AG09319 (cell line): ENCODE measurements at regions not wholly inside any gene's neighbourhood (a gene's known extent, or its start where the extent isn't known, plus 50 kb on each side); places are given as distances from the start of the nearest gene placed in this dataset.

ENCODE experiments used
- DNase-seq: peaks from one replicate; pipeline ENCODE4 v3.0.0-alpha.2; 2010; ENCODE audit warnings: low read depth; ENCODE audit errors: extremely low read depth
- CTCF ChIP-seq: IDR thresholded peaks from 2 replicates; pipeline ENCODE4 v1.5.1; 2011; ENCODE audit warnings: low read depth, mild to moderate bottlenecking, inconsistent platforms, low read length, moderate library complexity

DNA sequence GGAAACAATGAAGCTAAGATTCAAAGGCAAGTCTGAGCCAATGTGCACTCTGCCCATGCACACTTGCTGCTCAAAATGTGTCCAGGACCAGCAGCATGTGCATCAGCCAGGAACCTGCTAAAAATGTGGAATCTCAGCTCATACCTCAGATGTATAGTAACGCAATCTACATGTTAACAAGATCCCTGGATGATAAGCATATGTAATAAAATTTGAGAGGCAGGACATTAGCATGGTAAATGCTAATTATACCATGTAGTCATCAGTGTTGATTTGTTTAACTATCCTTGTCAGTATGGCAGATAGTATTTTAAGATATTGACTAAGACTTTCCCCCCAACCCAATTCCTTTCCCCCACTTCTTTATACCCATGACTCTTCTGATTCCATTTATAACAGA, 379.6 kb downstream of the TOX3 start:
- no peak for DNase-seq
- no peak for TF ChIP-seq CTCF

GRCh38 chr16:52165961-52166360, 381.0 kb downstream of the TOX3 start:
- TF ChIP-seq CTCF, result no peak
- no peak for DNase-seq

- no peak for DNase-seq
- TF ChIP-seq CTCF, result no peak
These were observed 397.9 kb downstream of the TOX3 start for GRCh38 chr16:52149003-52149402.

DNA sequence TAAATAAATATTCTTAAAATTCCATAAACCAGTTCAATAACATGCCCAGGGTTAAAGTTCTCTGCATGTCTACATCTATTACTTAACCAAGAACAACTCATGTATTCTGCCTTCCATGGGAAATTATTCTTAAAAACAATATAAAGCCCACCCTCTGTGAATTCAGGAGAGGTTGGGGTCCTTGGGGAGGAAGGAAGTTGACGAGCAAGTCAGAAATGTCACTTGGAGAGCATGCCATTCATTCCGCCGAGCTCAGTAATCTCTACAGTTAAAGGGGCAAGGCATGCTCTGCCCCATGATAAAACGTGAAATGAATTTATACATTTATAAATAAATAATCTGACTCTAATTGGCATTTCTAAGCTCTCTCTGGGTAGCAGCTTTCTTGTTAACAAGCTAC, 405.1 kb downstream of the TOX3 start:
- no peak for DNase-seq
- no peak for TF ChIP-seq CTCF

GRCh38 chr16:52128361-52128760, 418.6 kb downstream of the TOX3 start:
- no peak for TF ChIP-seq CTCF
- DNase-seq, result no peak

DNA sequence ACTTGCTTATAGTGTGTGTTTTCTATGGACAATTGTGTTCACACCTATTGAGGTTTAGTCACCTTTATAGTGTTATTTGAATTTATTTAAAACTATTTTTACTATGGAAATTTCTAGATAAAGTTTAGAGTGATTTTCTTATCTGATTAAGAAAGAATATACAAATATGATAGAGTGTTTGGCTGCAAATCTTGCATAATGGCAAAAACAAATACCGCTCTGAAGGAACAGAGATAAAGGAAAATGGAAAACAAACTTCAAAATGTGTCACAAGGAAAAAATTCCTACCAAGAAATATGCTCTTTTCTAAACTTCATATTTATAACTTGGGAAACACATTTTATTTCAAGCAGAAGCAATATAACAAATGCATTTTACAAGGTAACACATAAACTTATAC, 423.1 kb downstream of the TOX3 start:
- TF ChIP-seq CTCF, result no peak
- DNase-seq, result no peak

GRCh38 chr16:52123061-52123839, 423.7 kb downstream of the TOX3 start:
- TF ChIP-seq CTCF, result no peak
- no peak for DNase-seq
